ENCODE measurements at regions not wholly inside any gene's neighbourhood (a gene's known extent, or its start where the extent isn't known, plus 50 kb on each side); places are given as distances from the start of the nearest gene placed in this dataset.

DNA sequence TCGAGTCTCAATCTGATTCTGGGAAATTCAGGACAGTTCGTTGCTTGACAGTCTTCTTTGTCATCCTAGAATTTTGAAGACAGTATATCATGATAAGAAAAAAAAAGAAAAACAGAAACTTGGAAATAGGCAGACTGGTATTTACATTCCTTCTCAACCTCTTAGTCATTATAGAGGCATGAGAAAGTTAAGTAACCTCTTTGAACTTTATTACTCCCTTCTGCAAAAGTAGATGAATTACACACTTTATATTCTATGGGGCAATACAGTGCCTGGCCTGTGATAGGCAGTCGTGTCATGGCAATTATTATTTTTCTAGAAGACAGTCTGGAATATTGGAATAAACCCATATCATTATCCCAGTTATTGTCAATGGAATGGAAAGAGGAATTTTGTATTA, 828.9 kb downstream of the TLR4 start:
- H3K9ac ChIP-seq (ENCODE audit: low read length) = no peak overlapping the region
- H3K36me3 ChIP-seq (ENCODE audit: insufficient read depth, low read length) = no peaks in the 10 kb centered on the region
- no peak overlapping the region for H2AFZ ChIP-seq (ENCODE audit: low read depth, low read length)
- no peak overlapping the region for H3K27ac ChIP-seq (ENCODE audit: low read length)
- H3K4me3 ChIP-seq (ENCODE audit: low read length) = no peak overlapping the region
- no peaks in the 10 kb centered on the region for H3K9me3 ChIP-seq (ENCODE audit: low read length)
- no peaks in the 10 kb centered on the region for H3K27me3 ChIP-seq (ENCODE audit: insufficient read depth, low read depth, low read length)
- H4K20me1 ChIP-seq (ENCODE audit: insufficient read depth) = no peaks in the 10 kb centered on the region
- no peaks in the 10 kb centered on the region for H3K79me2 ChIP-seq (replicated peaks; ENCODE audit: insufficient read depth, low read length)
- no peak overlapping the region for H3K4me2 ChIP-seq (ENCODE audit: low read length)
- TF ChIP-seq POLR2AphosphoS5 (IDR thresholded peaks at IDR 0.05) (no peak), TAF1 (IDR thresholded peaks at IDR 0.05; ENCODE audit: low read depth) (no peak), EZH2 (IDR thresholded peaks at IDR 0.05; ENCODE audit: borderline replicate concordance, insufficient read depth, low read length, poor library complexity, severe bottlenecking) (no peak), EP300 (conservative IDR thresholded peaks at IDR 0.05; ENCODE audit: poor library complexity, severe bottlenecking) (no peak)
- no peaks in the 10 kb centered on the region for H3F3A ChIP-seq (ENCODE audit: insufficient read depth, low read length, poor library complexity, severe bottlenecking)
- H3K9me2 ChIP-seq (ENCODE audit: insufficient read depth, low read length) = no peaks in the 10 kb centered on the region

DNA sequence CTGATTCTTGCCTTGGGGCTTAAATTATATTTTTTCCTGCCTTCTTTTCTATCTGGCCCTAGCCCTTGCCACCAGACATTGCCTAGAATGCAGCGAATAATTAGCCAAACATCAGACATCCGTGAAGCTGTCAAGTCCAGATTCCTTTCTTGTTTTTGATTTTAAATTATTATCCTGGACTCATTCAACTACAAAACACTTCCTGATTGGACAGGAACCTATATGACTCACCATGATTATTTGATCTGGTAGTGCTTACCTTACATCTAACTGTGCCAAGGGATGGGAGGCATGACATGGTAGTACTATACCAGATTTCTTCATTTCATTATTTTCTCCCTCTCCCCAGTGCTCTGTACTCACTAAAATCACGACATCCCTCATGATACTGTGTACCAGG, 829.6 kb downstream of the TLR4 start:
- H3K27me3 ChIP-seq (ENCODE audit: insufficient read depth, low read depth, low read length) = no peaks in the 10 kb centered on the region
- no peak overlapping the region for H3K4me3 ChIP-seq (ENCODE audit: low read length)
- H3K9ac ChIP-seq (ENCODE audit: low read length) = no peak overlapping the region
- H3K9me2 ChIP-seq (ENCODE audit: insufficient read depth, low read length) = no peaks in the 10 kb centered on the region
- no peak overlapping the region for H2AFZ ChIP-seq (ENCODE audit: low read depth, low read length)
- H3K79me2 ChIP-seq (replicated peaks; ENCODE audit: insufficient read depth, low read length) = no peaks in the 10 kb centered on the region
- H3K4me2 ChIP-seq (ENCODE audit: low read length) = no peak overlapping the region
- no peaks in the 10 kb centered on the region for H3K9me3 ChIP-seq (ENCODE audit: low read length)
- no peaks in the 10 kb centered on the region for H4K20me1 ChIP-seq (ENCODE audit: insufficient read depth)
- no peak overlapping the region for H3K27ac ChIP-seq (ENCODE audit: low read length)
- no peaks in the 10 kb centered on the region for H3K36me3 ChIP-seq (ENCODE audit: insufficient read depth, low read length)
- no peaks in the 10 kb centered on the region for H3F3A ChIP-seq (ENCODE audit: insufficient read depth, low read length, poor library complexity, severe bottlenecking)
- no peak for TF ChIP-seq SMC3 (conservative IDR thresholded peaks at IDR 0.05; ENCODE audit: poor library complexity)
- TF ChIP-seq, protein P1, sequence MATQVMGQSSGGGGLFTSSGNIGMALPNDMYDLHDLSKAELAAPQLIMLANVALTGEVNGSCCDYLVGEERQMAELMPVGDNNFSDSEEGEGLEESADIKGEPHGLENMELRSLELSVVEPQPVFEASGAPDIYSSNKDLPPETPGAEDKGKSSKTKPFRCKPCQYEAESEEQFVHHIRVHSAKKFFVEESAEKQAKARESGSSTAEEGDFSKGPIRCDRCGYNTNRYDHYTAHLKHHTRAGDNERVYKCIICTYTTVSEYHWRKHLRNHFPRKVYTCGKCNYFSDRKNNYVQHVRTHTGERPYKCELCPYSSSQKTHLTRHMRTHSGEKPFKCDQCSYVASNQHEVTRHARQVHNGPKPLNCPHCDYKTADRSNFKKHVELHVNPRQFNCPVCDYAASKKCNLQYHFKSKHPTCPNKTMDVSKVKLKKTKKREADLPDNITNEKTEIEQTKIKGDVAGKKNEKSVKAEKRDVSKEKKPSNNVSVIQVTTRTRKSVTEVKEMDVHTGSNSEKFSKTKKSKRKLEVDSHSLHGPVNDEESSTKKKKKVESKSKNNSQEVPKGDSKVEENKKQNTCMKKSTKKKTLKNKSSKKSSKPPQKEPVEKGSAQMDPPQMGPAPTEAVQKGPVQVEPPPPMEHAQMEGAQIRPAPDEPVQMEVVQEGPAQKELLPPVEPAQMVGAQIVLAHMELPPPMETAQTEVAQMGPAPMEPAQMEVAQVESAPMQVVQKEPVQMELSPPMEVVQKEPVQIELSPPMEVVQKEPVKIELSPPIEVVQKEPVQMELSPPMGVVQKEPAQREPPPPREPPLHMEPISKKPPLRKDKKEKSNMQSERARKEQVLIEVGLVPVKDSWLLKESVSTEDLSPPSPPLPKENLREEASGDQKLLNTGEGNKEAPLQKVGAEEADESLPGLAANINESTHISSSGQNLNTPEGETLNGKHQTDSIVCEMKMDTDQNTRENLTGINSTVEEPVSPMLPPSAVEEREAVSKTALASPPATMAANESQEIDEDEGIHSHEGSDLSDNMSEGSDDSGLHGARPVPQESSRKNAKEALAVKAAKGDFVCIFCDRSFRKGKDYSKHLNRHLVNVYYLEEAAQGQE (IDR thresholded peaks at IDR 0.05; ENCODE audit: borderline replicate concordance) = no peak
- TF ChIP-seq TAF1 (IDR thresholded peaks at IDR 0.05; ENCODE audit: low read depth) = no peak
- TF ChIP-seq EP300 (conservative IDR thresholded peaks at IDR 0.05; ENCODE audit: poor library complexity, severe bottlenecking) = no peak
- no peak for TF ChIP-seq POLR2AphosphoS5 (IDR thresholded peaks at IDR 0.05)
- TF ChIP-seq, protein P2, sequence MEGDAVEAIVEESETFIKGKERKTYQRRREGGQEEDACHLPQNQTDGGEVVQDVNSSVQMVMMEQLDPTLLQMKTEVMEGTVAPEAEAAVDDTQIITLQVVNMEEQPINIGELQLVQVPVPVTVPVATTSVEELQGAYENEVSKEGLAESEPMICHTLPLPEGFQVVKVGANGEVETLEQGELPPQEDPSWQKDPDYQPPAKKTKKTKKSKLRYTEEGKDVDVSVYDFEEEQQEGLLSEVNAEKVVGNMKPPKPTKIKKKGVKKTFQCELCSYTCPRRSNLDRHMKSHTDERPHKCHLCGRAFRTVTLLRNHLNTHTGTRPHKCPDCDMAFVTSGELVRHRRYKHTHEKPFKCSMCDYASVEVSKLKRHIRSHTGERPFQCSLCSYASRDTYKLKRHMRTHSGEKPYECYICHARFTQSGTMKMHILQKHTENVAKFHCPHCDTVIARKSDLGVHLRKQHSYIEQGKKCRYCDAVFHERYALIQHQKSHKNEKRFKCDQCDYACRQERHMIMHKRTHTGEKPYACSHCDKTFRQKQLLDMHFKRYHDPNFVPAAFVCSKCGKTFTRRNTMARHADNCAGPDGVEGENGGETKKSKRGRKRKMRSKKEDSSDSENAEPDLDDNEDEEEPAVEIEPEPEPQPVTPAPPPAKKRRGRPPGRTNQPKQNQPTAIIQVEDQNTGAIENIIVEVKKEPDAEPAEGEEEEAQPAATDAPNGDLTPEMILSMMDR (IDR thresholded peaks at IDR 0.05; ENCODE audit: poor library complexity, severe bottlenecking) = no peak
- TF ChIP-seq MXI1 (conservative IDR thresholded peaks at IDR 0.05; ENCODE audit: poor library complexity, severe bottlenecking) = no peak
- no peak for TF ChIP-seq RAD21 (conservative IDR thresholded peaks at IDR 0.05)
- no peak for TF ChIP-seq EZH2 (IDR thresholded peaks at IDR 0.05; ENCODE audit: borderline replicate concordance, insufficient read depth, low read length, poor library complexity, severe bottlenecking)

All from neural cell (in vitro differentiated cells).